ENCODE measurements at regions not wholly inside any gene's neighbourhood (a gene's known extent, or its start where the extent isn't known, plus 50 kb on each side); places are given as distances from the start of the nearest gene placed in this dataset.

DNA sequence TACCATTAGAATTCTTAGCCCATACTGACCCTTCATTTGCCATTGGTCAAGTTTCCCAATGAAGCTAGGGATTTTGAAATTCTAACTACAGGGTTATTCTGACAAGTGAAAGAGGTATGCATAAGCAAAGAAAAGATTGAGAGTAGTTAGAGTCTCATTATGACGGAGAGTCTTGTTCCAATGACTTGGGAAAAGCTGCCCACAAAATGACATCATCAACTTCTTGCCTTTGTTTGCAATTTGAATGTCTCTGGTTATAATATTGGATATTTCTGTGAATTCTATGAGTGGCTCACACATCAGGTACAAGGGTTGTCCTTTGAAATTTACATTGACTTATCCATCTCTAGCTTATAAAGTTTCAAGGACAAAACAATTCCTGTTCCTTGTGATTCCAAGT, 772.2 kb downstream of the TRIB2 start:
- DNase-seq: no peak
- TF ChIP-seq, protein P1, sequence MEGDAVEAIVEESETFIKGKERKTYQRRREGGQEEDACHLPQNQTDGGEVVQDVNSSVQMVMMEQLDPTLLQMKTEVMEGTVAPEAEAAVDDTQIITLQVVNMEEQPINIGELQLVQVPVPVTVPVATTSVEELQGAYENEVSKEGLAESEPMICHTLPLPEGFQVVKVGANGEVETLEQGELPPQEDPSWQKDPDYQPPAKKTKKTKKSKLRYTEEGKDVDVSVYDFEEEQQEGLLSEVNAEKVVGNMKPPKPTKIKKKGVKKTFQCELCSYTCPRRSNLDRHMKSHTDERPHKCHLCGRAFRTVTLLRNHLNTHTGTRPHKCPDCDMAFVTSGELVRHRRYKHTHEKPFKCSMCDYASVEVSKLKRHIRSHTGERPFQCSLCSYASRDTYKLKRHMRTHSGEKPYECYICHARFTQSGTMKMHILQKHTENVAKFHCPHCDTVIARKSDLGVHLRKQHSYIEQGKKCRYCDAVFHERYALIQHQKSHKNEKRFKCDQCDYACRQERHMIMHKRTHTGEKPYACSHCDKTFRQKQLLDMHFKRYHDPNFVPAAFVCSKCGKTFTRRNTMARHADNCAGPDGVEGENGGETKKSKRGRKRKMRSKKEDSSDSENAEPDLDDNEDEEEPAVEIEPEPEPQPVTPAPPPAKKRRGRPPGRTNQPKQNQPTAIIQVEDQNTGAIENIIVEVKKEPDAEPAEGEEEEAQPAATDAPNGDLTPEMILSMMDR (IDR thresholded peaks at IDR 0.05; ENCODE audit: borderline replicate concordance): no peak
- Histone ChIP-seq H3K36me3 (no peaks in the 10 kb centered on the region), H3K4me3 (no peak overlapping the region), H3K9me3 (replicated peaks) (no peaks in the 10 kb centered on the region), H3K27ac (replicated peaks) (no peak overlapping the region), H3K4me1 (no peaks in the 10 kb centered on the region), H3K27me3 (ENCODE audit: low read depth) (no peaks in the 10 kb centered on the region)
- intact Hi-C loops (cut with micrococcal nuclease): no loop called here

GRCh38 chr2:13492262-13492661, 775.5 kb downstream of the TRIB2 start:
- intact Hi-C loops (cut with micrococcal nuclease): no loop called here
- Histone ChIP-seq H3K27me3 (ENCODE audit: low read depth) (no peaks in the 10 kb centered on the region), H3K36me3 (no peaks in the 10 kb centered on the region), H3K4me1 (no peaks in the 10 kb centered on the region), H3K27ac (replicated peaks) (no peak overlapping the region), H3K9me3 (replicated peaks) (no peaks in the 10 kb centered on the region), H3K4me3 (no peak overlapping the region)
- TF ChIP-seq, protein P1 (IDR thresholded peaks at IDR 0.05; ENCODE audit: borderline replicate concordance): no peak
- DNase-seq: no peak

DNA sequence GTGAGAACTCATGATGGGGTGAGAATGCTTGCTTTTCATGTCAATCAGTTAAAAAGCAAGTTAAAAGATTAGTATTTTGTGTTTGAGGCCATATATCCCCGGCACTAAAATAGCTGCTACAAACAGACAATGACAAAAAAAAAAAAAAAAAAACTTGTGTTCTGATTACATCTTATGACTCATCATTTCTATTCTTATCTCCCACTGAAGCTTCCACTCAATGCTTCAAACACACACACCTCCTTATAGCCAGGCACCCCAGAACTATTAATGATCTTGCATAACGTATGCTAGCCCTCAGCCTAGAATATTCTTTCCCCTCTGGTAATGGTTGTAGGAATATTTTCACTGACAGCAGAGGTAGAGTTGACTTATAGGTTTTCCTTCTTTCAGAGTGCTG, 778.3 kb downstream of the TRIB2 start:
- Histone ChIP-seq H3K4me1 (no peaks in the 10 kb centered on the region), H3K27me3 (ENCODE audit: low read depth) (no peaks in the 10 kb centered on the region), H3K27ac (replicated peaks) (no peak overlapping the region), H3K36me3 (no peaks in the 10 kb centered on the region), H3K9me3 (replicated peaks) (no peaks in the 10 kb centered on the region), H3K4me3 (no peak overlapping the region)
- intact Hi-C loops (cut with micrococcal nuclease): no loop called here
- DNase-seq: no peak
- TF ChIP-seq, protein P1 (IDR thresholded peaks at IDR 0.05; ENCODE audit: borderline replicate concordance): no peak

- Histone ChIP-seq H3K36me3 (no peaks in the 10 kb centered on the region), H3K27ac (replicated peaks) (no peak overlapping the region), H3K27me3 (ENCODE audit: low read depth) (no peaks in the 10 kb centered on the region), H3K4me3 (no peak overlapping the region), H3K9me3 (replicated peaks) (no peaks in the 10 kb centered on the region), H3K4me1 (no peaks in the 10 kb centered on the region)
- TF ChIP-seq, protein P1 (IDR thresholded peaks at IDR 0.05; ENCODE audit: borderline replicate concordance): no peak
- no peak for DNase-seq
- intact Hi-C loops (cut with micrococcal nuclease): no loop called here
These were observed 788.1 kb downstream of the TRIB2 start for GRCh38 chr2:13504808-13505207.

DNA sequence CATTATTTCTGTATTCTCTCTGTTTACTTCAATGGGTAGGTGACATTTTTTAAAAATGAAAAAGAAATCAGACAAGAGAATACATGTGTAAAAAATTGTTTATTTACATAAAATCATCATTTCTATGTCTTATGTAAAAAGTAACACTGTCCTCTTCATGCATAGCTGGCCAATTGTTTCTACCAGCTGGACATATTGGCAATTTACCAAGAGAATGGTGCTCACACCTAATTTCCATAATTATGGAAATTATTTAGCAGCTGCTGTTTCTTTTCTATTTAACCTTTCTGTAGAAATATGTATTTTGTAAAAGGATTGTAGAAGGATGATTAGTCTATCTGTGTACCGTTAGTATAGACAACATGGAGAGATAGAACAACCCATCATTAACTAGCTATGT, 791.9 kb downstream of the TRIB2 start:
- no peak for DNase-seq
- TF ChIP-seq, protein P1 (IDR thresholded peaks at IDR 0.05; ENCODE audit: borderline replicate concordance): no peak
- H3K4me1 ChIP-seq: no peaks in the 10 kb centered on the region
- no peak overlapping the region for H3K27ac ChIP-seq (replicated peaks)
- H3K4me3 ChIP-seq: no peak overlapping the region
- intact Hi-C loops (cut with micrococcal nuclease): no loop called here
- no peaks in the 10 kb centered on the region for H3K27me3 ChIP-seq (ENCODE audit: low read depth)
- no peaks in the 10 kb centered on the region for H3K9me3 ChIP-seq (replicated peaks)
- no peaks in the 10 kb centered on the region for H3K36me3 ChIP-seq

- Histone ChIP-seq H3K9me3 (replicated peaks) (no peaks in the 10 kb centered on the region), H3K27ac (replicated peaks) (no peak overlapping the region), H3K36me3 (no peaks in the 10 kb centered on the region), H3K27me3 (ENCODE audit: low read depth) (no peaks in the 10 kb centered on the region), H3K4me1 (no peaks in the 10 kb centered on the region), H3K4me3 (no peak overlapping the region)
- no peak for DNase-seq
- TF ChIP-seq, protein P1 (IDR thresholded peaks at IDR 0.05; ENCODE audit: borderline replicate concordance): no peak
- intact Hi-C loops (cut with micrococcal nuclease): no loop called here
These were observed 798.5 kb downstream of the TRIB2 start for GRCh38 chr2:13515254-13515653.

Measured in left ventricle myocardium inferior (tissue), 1 donor.